HG03159 (cell line): ENCODE measurements at regions not wholly inside any gene's neighbourhood (a gene's known extent, or its start where the extent isn't known, plus 50 kb on each side); places are given as distances from the start of the nearest gene placed in this dataset.
"Not testable (repeated sequence)": the region's sequence is repeated elsewhere in the genome, so short reads cannot be mapped to it uniquely, and the experiment has no call there.

Experiments used
- ATAC-seq: cut with Tn5 transposase; IDR thresholded peaks from one replicate; pipeline ENCODE4 v1.9.1; 2021; ENCODE audit warnings: mild to moderate bottlenecking, moderate library complexity; ENCODE audit not compliant: unreplicated experiment

GRCh38 chr11:34756591-34756990 lies 135.7 kb downstream of the EHF start:
- ATAC-seq = no peak

DNA sequence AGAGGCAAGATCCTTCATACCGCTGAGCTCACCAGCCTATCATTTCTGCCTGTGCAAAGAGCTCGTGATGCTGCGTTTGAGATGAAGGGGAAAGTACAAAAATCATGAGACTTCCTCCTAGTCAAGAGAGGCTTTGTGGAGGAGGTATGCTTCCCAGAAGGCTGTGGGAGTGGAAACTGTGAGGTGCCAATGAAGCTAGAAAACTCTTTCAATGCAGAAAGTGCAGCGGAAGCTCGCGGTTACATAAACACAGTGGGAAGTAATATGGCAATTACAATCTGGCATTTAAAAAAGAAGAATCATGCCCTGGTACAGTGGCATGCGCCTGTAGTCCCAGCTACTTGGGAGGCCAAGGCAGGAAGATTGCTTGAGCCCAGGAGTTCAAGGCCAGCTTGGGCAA lies 134.8 kb downstream of the EHF start:
- no peak for ATAC-seq

DNA sequence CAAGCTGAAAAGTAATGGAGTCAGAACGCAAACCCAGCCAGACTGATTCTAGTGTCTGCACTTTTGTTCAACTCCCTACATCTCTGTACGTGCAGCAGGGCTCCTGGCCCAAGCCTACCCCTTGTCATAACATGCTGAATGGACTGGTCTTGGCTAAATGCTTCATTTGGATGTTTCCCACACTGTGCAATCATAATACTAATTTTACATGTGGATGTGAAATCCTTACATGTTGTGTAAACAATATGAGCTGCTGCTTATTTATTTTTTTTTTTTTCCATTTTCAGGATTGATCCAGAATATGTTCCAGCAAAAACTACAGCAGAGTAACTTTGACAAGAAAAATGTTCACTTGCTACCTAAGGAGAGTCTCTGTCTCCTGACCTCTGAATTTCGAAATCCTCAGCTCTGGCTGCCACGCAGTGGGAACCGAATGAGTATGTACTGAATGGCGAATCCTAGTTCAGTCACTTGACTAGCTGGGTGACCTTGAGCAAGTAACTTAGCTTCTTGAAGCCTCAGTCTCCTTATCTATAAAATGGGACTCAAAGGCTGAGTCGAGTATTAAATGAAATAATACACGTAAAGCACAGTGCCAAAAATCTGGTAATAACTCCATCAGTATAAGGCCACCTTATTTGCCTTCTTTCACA lies 133.4 kb downstream of the EHF start:
- no peak for ATAC-seq

GRCh38 chr11:34750692-34751405 lies 130.0 kb downstream of the EHF start:
- no peak for ATAC-seq

DNA sequence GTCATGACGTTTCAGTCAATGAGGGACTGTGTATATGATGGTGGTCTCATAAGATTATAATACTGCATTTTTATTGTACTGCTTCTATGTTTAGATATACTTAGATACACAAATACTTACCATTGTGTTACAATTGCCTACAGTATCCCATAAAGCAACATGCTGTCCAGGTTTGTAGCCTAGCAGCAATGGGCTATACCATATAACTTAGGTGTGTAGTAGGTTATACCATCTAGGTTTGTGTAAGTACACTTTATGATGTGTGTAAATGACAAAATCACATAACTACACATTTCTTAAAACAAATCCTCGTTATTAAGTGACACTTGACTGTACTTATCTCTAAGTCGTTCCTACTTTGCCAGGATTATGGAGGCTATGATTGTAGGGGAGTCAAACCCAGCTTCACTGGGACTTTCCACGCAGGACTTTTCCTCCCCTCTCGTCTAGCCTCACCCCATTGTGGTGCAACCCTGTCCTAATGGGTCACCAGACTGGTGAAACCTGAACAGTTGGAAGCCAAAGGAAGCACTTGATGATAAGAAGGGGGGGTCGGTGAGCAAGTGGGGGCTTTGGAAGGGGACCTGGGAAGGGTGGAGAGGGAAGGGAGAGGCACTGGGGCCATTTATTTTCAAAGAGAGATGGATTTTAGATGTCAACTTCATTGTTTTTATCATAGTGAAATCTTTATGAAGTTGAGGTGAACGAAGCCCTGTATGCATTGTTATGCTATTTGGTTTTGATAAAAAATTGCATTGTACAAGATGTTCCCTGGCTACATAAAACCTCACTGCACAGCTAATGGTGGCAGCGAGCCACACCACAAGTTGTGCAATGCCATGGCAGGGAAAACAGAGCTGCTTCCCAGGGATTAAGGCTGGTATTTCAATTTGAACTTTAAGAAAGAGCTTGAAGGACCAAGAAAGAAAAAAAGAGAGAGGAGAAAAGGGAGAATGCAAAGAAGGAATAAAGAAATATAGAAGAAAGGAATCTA lies 129.1 kb downstream of the EHF start:
- no peak for ATAC-seq

DNA sequence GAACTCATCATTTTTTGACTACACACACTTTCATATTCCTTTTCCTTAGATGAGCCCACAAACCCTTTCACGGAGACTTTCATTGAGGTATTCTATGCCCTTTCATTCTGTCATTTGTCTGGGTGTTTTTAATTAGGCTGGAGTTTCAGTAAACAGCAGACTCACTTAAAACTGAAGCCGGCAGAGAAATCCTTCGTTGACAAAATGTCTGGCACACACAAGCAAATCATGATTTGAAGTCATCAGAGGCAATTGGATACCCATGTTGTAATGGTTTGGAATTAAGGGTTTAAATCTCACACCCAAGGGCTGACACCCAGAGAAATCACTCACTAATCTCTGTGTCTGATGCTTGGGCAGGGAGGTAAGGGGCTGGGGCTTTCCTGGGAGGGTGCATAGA lies 127.1 kb downstream of the EHF start:
- ATAC-seq = no peak

GRCh38 chr11:34747251-34747650 lies 126.4 kb downstream of the EHF start:
- ATAC-seq = no peak

DNA sequence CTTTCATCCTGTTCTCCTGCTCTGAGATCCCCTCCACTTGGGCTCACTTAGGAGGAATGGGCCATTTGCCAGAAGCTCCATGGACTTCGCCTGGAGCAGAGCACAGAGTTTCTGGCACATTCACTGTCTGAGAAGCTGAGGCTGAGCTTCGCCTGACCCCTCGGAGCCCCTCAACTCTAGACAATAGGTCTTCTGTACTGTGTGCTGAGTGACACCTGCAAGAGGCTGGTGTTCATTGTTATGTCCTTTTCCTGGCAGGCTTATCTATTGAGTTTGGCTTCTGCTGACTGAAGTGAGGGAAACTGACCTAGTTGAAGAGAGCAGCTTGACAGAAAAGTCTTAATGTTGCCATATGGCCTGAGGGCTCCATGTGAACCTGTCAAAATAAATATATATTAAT lies 124.3 kb downstream of the EHF start:
- ATAC-seq = no peak

DNA sequence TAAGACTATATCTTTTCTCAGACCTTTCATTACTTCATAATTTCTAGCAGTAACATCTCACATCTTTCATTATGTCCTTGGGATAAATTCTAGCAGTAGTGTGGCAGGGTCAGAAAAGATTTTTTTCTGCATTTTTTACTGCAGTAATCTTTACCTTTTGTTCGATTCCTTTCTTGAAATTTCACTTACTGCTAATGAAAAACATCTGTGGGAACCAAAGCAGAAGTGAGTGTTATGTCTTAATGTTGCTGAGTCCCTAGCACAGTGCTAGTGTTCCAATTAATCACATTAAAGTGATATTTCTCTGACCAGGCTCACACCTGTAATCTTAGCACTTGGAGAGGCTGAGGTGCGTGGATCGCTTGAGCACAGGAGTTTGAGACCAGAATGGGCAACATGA lies 123.6 kb downstream of the EHF start:
- ATAC-seq = no peak

GRCh38 chr11:34738237-34738636 lies 117.3 kb downstream of the EHF start:
- ATAC-seq = no peak

DNA sequence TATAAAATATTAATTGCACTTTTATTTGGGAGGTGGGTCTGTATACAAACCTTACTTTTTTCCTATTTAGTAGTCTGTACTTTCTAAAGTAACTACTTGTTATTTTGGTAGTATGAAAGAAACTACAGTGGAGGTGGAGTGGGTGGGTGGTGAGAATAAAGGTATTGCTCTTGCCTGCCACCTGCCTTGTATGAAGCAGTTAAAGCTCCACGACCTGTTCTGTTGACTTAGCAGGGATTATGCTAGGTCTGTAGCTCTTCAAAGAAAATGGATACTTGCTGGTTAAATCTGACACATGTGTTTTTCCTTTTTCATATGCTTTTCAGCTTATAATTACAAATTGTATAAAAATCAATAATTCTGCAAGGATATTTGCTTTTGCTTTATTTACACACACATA lies 111.9 kb downstream of the EHF start:
- ATAC-seq = no peak

DNA sequence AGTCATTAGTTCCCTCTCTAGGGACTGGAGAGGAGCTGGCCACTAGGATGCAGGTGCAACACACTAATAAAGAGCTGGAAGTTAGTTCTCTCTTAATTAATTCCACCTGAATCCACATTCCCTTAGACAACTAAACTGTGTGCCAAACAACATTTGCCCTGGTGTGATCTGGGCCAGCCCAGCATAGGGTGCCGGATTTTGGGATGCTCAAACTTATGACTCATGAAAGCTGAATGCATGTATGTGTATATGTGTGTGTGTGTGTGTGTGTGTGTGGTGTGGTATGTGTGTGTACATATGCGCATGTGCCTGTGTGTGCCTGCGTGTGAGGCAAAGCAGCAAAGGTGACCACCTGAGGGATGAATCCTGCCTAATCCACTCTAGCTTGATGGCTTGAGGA lies 110.7 kb downstream of the EHF start:
- no peak for ATAC-seq

- ATAC-seq = no peak
These were observed 109.8 kb downstream of the EHF start for GRCh38 chr11:34730544-34731295.

DNA sequence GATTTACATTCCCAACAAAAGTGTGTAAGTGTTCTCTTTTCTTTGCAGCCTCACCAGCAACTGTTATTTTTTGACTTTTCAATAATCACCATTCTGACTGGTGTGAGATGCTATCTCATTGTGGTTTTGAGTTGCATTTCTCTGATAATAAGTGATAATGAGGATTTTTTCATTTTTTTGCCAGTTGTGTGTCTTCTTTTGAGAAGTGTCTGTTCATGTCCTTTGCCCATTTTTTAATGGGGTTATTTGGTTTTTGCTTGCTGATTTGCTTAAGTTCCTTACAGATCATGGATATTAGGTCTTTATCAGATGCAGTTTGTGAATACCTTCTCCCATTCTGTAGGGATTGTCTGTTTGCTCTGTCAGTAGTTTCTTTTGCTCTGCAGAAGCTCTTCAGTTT lies 107.7 kb downstream of the EHF start:
- ATAC-seq = no peak

GRCh38 chr11:34727228-34727737 lies 106.4 kb downstream of the EHF start:
- no peak for ATAC-seq

- no peak for ATAC-seq
These were observed 104.1 kb downstream of the EHF start for GRCh38 chr11:34724973-34725372.

DNA sequence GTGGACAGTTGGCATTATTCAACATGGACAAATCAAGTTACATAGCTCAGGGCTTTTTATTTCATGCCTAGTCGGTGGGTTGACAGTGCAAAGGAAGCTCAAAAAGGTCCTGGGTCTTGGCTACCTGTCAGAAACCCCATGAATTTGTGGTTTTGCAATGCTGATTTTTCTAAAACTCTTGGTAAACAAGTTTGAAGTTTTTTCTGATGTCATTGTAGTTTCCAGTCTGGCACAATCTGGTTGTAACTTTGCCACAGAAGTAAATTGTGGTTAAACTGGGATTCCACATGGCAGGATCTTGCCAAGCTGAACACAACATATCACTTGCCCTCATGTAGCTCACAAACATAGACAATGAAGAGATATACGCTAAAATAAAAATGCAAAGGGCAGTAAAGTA lies 100.8 kb downstream of the EHF start:
- no peak for ATAC-seq

- ATAC-seq = no peak
These were observed 98.5 kb downstream of the EHF start for GRCh38 chr11:34719303-34719848.

DNA sequence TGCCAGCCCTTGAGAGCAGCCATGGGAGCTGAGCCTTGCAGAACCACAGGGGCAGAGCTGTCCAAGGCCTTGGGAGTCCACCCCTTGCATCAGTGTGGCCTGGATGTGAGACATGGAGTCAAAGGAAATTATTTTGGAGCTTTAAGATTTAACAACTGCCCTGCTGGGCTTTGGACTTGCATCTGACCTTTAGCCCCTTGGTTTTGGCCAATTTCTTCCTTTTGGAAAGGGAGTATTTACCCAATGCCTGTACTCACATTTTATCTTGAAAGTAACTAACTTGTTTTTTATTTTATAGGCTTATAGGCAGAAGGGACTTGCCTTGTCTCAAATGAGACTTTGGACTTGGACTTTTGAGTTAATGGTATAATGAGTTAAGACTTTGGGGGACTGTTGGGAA lies 92.7 kb downstream of the EHF start:
- not testable (repeated sequence) for ATAC-seq
